ENCODE measurements at regions not wholly inside any gene's neighbourhood (a gene's known extent, or its start where the extent isn't known, plus 50 kb on each side); places are given as distances from the start of the nearest gene placed in this dataset.
"Not testable (repeated sequence)": the region's sequence is repeated elsewhere in the genome, so short reads cannot be mapped to it uniquely, and the experiment has no call there.

DNA sequence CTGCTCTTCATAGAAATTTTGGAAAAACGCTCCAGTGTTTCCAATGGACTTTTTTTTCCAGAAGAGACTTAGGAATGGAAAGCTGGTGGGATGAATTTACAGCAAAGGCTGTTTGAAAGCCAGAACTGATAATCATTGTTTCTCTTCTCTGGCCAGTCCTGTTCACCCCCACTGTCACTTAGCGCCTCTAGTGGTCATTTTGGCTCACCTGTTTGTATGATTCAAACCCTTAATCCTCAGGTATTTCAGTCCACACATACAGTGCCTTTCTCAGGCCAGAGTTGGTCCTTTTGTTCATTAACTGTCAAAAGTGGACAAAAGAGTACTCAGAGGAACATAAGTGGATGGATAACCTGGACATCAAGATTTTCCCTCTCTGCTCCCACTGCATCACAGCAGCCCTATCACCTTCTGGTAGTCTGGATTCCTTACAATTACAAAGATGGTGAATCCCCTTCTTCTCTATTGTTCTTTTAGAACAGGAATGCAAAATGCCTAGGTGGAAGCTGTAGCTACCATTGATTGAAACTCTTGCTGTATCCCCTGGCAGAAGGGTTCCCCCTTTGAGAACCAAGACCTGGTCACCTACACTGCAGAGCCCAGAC is 177.6 kb upstream of the OLFM3 start:
- DNase-seq = no peak

DNA sequence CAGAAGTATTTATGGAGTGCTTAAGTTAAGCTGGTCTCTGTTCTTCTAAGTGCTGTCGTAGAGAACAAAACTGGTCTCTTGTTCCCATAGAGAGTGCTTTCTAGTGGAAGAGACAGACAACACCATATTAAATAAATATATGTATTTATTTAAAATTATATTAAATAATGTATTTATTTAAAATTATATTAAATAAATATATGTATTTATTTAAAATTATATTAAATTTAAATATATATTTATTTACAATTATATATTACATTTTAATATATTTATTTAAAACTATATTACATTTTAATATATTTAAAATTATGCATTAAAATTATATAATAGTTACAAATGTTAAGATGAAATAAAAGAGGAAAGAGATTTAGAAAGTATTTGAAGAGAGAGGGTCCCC is 175.5 kb upstream of the OLFM3 start:
- no peak for DNase-seq

DNA sequence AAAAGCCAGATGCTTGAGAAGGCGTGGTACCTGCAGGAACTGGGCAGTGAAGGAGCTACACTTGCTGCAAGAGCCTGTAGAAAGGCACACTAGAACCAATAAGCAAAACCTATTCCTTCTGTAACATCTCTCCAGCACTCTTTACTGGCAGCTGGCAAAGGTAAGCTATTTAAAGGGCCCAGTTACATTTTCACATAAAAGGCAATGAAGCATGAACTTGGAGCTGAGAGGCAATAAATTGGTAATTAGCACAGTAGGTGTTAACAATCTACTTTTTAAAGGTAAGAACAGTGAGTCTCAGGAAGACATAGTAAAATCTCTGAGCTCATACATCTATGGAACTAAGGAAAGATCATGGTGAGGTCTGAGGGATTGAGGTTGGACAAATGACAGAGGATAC is 167.1 kb upstream of the OLFM3 start:
- DNase-seq = no peak

DNA sequence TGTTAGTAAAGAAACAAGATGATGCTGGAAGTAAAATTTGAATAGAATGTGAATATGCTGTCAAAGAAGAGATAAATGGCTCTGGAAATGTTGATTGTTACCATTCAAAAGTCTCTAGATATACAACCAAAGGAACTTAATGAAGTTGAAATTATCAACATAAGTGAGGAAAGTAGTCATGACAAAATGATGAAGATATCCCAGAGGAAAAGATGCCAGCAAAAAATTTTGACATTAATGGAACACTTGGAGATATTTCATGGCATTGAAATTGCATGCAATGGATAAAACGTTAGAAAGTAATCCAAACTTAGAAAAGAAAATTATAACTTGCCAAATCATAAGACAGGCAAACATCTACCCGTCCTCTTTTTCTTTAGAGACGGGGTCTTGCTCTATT is 154.5 kb upstream of the OLFM3 start:
- no peak for DNase-seq

DNA sequence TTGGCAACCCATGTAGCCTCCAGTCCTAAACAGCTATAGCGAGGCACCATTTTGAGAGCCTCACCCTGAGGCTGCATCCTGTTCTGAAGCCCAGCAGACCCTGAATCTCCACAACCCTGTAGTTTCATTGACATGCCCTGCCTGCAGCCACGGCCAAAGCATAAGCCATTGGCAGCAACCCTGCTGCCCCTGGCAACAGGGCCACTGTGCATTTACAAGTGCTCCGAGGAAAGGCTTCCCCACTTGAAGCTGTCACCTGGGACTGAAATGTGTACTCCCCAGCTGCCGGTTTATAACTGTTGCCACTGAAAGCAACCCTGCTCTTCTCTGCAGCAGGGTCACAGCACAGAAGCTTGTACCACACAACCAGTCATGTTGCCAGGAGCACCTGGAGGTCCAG is 124.2 kb upstream of the OLFM3 start:
- DNase-seq = no peak

DNA sequence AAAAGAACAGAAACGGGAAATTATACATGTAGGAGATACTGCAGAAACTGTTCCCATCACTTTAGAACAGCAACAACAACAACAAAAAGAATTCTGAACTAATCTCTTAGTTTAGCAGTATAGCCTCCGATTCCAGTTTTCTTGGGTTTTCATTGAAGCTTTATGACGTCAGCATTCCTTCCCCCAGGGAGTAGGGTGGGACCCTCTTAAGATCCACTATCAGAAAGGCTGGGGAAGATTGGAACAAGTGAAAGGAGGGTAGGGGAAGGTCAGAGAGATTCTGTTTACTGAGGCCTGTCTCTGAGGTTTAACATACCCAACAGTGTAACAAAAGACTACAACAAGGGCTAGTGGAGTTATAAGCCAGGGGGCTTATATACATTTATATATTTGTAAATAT is 121.4 kb upstream of the OLFM3 start:
- DNase-seq = no peak

DNA sequence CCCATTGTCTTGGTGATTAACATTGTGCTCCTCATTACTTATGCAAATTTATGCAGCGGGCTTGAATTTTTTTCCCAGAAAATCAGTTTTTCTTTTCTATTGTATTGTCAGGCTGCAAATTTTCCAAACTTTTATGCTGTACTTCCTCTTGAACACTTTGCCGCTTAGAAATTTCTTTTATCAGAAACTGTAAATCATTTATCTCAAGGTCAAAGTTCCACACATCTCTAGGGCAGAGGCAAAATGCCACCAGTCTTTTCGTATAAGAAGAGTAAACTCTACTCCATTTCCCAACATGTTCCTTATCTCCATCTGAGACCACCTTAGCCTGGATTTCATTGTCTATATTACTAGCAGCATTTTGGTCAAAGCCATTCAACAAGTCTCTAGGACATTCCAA is 113.9 kb upstream of the OLFM3 start:
- DNase-seq = no peak

DNA sequence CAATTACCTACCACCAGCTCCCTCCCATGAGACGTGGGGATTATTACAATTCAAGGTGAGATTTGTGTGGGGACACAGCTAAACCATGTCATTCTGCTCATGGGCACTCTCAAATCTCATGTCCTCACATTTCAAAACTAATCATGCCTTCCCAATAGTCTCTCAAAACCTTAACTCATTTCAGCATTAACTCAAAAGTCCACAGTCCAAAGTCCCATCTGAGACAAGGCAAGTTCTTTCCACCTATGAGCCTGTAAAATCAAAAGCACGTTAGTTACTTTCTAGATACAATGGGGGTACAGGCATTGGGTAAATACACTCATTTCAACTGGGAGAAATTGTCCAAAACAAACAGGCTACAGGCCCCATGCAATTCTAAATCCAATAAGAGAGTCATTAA is 112.8 kb upstream of the OLFM3 start:
- not testable (repeated sequence) for DNase-seq

DNA sequence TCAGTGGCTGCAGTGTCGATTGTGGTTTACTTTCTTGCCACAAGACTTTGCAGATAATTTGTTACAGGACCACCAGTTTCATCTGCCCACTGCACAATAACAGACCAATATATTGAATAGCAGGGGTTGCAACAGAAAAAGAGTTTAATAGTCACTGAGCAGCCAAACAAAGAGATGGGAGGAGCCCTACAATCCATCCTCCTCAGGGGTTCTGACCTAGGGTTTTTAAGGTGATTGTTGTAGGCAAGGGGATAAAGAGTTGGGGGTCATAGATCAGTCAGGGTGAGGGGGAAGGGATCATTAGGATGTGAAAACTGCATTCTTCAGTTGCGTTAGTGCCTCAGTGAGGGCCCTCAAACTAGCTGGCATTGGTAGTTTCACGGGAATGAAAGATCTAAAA is 110.7 kb upstream of the OLFM3 start:
- no peak for DNase-seq

DNA sequence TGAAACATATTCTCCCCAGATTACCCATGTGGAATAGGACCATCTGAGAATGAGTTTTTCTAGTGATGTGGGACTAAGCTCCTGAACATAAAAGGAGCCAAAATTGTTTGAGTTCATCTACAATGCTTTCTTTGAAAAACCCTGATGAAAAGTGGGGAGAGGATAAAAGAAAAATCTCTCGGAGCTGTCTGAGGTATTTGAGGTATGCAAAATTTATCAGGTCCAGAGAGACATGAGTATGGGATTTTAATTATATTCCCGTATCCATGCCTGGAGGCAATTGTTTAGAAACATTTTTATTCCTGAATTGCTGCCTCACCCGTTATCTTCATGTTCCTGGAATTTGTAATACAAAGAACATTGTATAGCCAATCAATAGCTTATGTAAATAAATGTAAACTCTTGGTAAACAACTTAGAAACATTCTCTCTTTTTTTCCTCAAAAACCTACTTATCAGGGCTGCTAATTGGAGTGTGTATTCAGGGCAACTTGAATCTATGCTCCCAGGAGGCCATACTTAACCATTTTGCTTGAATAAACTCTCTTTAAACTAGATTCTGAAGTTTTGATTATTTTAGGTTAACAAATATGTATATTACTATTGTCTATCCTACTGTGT is 109.3 kb upstream of the OLFM3 start:
- peak; percentile 40 for DNase-seq

DNA sequence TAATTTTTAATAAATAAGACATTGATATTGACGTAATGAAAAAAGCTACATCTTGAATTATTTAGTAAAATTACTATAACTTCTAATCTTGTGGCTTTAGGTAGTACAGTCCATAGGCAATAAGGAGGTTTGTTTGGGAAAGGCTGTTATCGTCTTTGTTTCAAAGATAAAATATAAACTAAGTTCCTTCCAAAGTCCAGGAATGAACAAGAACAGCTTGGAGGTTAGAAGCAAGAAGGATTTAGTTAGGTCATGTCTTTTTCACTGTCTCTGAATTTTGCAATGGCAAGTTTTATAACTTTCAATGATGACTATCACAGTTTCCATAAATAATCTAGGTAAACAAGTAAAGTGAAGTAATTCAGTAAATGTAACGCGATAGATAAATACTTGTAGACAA is 106.9 kb upstream of the OLFM3 start:
- no peak for DNase-seq

DNA sequence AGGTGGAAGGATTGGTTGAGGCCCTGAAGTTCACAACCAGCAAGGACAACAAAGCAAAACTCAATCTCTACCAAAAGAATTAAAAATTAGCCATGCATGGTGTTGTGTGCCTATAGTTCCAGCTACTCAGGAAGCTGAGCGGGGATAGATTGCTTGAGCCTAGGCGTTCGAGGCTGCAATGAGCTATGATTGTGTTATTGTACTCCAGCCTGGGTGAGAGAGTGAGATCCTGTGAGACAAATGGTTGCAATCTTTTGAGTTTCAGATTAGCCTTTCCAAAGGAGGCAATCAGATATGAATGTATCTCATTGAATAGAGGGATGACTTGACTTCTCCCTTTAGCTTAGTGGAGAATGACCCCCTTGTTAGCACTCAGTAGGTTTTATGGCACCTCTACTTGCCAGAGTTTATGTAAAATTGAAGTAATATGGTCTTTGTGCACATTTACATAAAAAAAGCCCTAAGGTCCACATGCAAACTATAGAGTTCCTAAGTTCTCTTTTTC is 105.6 kb upstream of the OLFM3 start:
- no peak for DNase-seq

DNA sequence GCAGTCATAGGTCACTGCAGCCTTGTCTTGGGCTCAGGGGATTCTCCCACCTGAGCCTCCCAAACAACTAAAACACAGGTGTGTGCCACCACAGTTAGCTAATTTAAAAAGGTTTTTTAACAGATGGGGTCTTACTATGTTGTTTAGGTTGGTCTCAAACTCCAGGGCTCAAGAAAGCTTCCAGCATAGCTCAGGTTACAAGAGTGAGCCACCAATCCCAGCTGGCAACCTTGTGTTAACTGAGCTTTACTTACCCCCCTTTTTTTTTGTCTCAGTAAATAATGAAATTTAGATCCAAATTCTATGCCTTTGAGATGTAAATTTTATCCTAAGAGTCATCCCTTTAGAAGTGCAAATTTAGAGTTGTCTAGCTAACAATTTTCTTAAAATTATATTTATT is 103.9 kb upstream of the OLFM3 start:
- no peak for DNase-seq

DNA sequence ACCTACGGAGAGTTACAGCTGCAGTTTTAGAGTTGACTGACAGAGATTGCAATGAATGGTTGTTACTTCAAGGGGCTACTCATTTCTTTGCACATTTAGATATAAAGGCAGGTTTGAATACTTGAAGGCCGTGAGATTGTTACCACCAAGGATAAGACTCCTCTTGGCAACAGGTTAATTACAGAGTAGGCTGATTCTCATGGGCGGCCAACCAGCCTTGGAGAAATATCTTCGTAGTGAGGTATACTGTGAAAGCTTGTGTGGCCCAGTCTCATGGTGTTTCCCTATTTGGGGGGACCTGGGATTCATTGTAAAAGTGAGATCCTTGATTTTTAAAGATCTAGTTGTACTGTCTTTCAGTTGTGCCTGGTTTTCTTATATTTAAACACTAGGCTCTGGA is 103.2 kb upstream of the OLFM3 start:
- no peak for DNase-seq

DNA sequence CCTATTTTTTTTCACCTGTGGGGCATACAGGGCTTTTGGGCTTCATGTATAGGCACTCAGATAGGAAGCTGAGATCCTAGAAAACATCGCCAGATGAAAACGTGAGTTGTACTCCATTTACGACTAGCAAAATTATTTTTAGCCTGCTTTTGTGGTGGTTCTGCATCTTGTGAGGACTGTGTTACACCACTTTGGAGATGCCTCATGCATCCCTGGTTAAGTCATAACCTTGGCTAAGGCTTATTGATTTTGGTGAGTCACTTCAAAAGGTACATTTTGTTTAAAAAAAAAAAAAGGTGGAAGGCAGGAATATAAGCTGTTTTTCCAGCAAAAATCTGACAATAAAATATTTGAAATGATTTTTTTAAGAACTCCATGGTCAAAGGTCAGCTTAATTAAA is 101.8 kb upstream of the OLFM3 start:
- DNase-seq = no peak

DNA sequence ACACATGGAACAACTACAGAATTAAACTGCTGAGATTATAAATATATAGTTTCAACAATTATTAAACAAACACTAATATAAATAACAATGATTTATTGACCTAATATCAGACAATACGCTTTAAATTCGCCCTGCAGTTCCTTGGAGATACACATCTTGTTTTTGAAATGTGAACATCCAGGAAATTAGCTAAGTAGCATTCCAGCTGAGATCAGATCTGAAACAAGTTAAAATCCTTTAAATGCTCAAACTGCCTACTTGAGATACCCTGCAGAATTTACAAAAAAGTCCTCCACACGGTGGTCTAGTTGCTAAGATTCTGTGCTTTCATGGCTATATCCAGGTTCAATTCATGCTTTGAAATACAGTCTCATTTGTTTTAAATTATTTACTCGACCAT is 101.4 kb upstream of the OLFM3 start:
- DNase-seq = no peak

DNA sequence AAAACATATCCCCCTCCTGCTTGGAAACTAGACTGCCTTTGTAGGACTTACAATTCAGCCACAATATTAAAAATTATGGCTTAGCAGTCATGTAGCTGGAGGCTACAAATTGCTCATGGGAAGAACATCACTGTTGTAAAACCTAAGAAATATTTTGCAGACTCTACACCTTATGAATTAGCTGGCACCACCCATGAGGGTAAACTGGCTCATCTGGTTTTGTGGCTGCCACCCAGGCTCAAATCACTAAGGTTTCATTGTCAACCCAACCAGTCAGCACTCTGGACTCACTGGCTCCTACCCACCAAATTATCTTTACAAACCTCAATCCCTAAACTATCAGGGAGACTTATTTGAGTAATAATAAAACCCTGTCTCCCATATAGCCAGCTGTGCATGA is 100.7 kb upstream of the OLFM3 start:
- DNase-seq = no peak

DNA sequence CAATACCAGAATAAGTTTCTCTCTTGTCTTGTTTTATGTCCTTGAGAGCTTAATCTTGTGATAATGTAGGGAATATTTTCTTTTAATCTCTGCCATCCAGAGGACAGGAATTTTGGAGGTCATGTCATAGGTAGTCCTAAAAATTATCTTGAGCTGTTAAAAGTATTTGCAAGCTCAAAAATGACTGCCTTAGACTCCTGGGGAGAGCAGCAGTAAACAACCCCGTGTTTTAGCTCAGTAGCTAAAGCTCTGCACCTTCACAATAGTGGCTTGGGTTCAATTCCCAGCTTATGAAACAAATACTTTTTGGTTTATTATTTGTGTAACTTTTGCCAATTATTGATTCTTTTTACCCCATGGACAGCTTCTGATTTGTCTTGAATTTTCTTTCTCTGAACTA is 99.4 kb upstream of the OLFM3 start:
- DNase-seq = no peak

DNA sequence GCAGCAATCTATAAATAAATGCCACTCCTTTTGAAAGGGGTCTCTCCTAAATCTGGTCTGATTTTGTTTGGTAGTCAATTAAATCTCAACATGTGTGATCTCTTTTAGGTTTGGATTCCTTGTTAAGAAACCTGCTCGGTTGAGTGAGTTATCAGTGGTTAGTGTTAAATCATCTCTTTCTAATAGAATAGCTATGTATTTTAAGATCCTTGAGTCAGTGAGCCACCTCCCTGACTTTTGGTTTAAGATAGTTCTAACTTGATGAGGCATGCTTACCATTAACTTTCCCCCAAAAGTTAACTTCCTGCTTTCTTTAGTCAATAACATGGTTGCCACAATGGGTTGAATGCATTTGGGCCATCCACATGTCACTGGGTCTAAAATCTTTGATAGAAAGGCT is 93.1 kb upstream of the OLFM3 start:
- DNase-seq = no peak

DNA sequence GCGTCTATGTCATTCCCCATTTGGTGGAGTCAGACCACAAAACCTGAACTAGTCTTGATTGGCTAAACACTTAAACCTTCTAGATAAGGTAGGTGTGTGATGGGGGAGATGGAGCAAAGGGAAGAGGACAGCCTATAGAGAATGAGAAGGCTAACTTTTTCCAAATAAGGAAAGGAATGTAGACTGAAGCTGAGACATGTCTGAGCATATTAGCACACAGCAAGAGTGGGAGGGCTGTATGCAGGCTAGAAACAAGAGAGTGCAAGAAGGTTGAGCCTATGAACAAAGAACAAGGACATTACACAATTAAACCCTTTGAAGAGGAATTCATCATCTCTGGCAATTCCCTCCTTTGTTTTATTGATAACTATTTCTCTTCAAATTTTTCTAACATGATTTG is 89.2 kb upstream of the OLFM3 start:
- DNase-seq = no peak

DNA sequence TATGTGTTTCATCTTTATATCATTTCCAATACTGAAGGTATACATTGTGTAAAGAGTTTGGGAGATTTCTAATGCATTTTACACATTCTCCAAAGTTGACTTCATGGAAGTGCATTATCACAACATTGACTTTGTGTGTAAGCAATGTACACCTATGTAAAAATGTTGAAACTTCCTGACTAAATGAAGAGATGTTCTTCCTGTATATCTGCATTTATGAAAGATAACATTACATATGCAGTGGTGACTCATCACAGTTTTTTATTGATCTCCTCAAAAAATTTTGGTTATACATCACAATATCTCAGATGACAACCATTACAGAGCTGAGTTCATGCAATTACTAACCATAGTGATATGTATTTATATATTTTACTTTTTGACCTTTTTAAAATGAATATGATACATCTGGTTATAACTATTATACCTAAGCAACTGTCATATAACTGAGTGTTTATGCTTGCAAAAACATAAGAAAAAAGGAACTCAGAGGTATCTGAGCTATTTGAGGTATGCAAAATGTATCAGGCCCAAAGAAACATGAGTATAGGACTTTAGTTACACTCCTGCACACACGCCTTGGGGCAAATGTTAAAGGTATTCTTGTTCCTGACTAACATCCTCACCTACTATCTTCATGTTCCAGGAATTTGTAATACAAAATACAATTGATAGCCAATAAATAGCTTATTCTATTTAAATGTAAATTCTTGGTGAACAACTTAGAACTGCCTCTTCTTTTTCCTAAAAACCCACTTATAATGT is 88.2 kb upstream of the OLFM3 start:
- DNase-seq = no peak

DNA sequence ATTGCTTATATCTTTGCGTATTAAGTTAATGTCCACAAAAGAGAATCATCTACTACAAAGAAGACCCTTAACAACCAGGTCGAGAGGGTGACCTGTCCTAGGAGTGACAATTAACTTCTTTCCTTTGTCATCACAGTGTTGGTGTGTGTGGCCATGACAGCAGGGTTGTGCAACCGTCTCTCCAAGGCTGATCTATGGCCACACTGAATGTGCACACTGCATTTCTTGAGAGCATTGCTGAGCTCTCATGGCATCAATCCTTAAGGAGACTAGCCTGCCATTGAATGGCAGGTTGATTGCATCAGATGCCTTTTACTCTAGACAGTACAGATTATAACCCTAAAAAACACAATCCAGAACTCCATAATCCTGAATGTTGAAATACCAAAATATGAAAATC is 86.5 kb upstream of the OLFM3 start:
- DNase-seq = no peak

DNA sequence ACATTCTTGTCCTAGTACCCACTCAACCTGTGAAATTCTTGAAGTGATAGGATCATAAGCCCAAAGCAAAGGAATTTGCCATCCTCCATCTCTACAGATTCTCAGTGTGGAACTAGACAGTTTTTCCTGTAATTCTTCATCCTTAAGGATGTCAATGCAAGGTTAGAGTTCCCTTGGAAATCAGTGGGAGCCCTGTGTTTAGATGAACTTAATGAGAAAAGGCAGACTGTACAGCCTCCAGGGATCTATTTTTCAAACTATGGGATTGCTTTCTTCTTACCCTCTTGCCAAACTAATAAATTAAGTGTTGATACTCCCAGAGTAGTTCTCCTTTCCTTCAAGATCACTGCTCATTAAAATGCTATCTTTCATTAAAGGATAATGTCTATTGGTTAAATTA is 78.1 kb upstream of the OLFM3 start:
- no peak for DNase-seq

DNA sequence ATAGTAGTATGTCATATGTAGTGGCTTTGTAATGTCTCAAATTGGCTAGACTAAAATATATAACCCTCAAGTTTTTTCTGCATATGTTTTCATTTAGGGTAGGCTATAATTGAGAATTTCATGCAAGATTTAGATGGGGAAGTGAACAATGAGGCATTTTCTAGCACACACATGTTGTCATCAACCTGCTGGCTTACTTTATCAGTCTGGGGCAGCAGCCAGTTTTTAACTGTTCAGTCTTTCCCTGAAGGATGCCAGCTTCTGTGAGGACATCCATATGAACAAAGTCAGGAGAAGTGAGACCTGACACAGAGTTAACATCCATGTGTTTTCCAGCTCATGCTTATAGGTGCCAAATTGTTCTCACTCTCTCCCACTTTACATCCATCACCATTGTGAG is 74.7 kb upstream of the OLFM3 start:
- no peak for DNase-seq

DNA sequence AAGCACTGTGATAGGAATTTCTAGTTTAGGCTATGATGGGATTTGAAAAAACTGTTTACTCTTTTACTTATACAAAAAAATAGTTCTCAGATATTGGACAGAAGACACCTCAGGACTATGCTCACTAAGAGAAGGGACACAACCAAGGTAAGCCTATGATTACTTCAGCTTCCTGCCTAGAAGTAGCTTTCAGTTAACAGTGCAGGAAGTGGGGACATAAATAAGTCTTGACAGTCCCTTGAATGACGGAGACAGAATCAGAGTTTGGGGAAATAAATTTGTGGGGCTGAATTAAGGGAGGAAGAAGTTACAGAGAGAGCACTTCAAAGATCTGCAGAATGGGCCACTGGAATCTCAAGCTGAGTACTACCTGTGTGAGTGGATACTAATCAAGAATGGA is 53.8 kb upstream of the OLFM3 start:
- no peak for DNase-seq
